HG03469 (cell line): ENCODE measurements at regions not wholly inside any gene's neighbourhood (a gene's known extent, or its start where the extent isn't known, plus 50 kb on each side); places are given as distances from the start of the nearest gene placed in this dataset.
"Not testable (repeated sequence)": the region's sequence is repeated elsewhere in the genome, so short reads cannot be mapped to it uniquely, and the experiment has no call there.

Experiments
- ATAC-seq: cut with Tn5 transposase; IDR thresholded peaks from one replicate; pipeline ENCODE4 v1.9.1; 2021; ENCODE audit warnings: mild to moderate bottlenecking, moderate library complexity, moderate number of reproducible peaks; ENCODE audit not compliant: unreplicated experiment

GRCh38 chr10:64765498-64765897, 1244.3 kb downstream of the REEP3 start:
- ATAC-seq = no peak

GRCh38 chr10:64771253-64772050, 1250.3 kb downstream of the REEP3 start:
- no peak for ATAC-seq

- no peak for ATAC-seq
Observed at GRCh38 chr10:64773357-64773756, 1252.2 kb downstream of the REEP3 start.

- not testable (repeated sequence) for ATAC-seq
Observed at GRCh38 chr10:64784451-64784850, 1263.2 kb downstream of the REEP3 start.

- ATAC-seq = no peak
Observed at GRCh38 chr10:64785816-64786215, 1264.6 kb downstream of the REEP3 start.

- no peak for ATAC-seq
Observed at GRCh38 chr10:64786989-64787388, 1265.8 kb downstream of the REEP3 start.

GRCh38 chr10:64795847-64796246, 1274.6 kb downstream of the REEP3 start:
- ATAC-seq = no peak

GRCh38 chr10:64798297-64798696, 1277.1 kb downstream of the REEP3 start:
- ATAC-seq = no peak

- not testable (repeated sequence) for ATAC-seq
Observed at GRCh38 chr10:64808233-64808632, 1287.0 kb downstream of the REEP3 start.

GRCh38 chr10:64810046-64810445, 1288.8 kb downstream of the REEP3 start:
- not testable (repeated sequence) for ATAC-seq

GRCh38 chr10:64813391-64813790, 1292.2 kb downstream of the REEP3 start:
- ATAC-seq = no peak

- ATAC-seq = no peak
Observed at GRCh38 chr10:64814201-64814600, 1293.0 kb downstream of the REEP3 start.

GRCh38 chr10:64829888-64830412, 1308.7 kb downstream of the REEP3 start:
- ATAC-seq = no peak

- no peak for ATAC-seq
Observed at GRCh38 chr10:64830869-64831268, 1309.7 kb downstream of the REEP3 start.

- no peak for ATAC-seq
Observed at GRCh38 chr10:64840341-64840740, 1319.1 kb downstream of the REEP3 start.

- ATAC-seq = no peak
Observed at GRCh38 chr10:64846700-64847099, 1325.5 kb downstream of the REEP3 start.

GRCh38 chr10:64855941-64856340, 1334.7 kb downstream of the REEP3 start:
- no peak for ATAC-seq

- no peak for ATAC-seq
Observed at GRCh38 chr10:64859911-64860310, 1338.7 kb downstream of the REEP3 start.

- no peak for ATAC-seq
Observed at GRCh38 chr10:64863836-64864235, 1342.6 kb downstream of the REEP3 start.

GRCh38 chr10:64867501-64867962, 1346.3 kb downstream of the REEP3 start:
- ATAC-seq = no peak

GRCh38 chr10:64873088-64873487, 1351.9 kb downstream of the REEP3 start:
- ATAC-seq = no peak

- no peak for ATAC-seq
Observed at GRCh38 chr10:64873959-64874358, 1352.8 kb downstream of the REEP3 start.
